GM12874 (cell line): ENCODE measurements at regions not wholly inside any gene's neighbourhood (a gene's known extent, or its start where the extent isn't known, plus 50 kb on each side); places are given as distances from the start of the nearest gene placed in this dataset.

Experiments used
- TF ChIP-seq, protein P1 (sequence below): IDR thresholded peaks from 2 replicates; pipeline ENCODE4 v1.5.1; 2011; ENCODE audit warnings: low read depth, mild to moderate bottlenecking, control low read depth, low read length, moderate library complexity; ENCODE audit not compliant: insufficient read depth

DNA sequence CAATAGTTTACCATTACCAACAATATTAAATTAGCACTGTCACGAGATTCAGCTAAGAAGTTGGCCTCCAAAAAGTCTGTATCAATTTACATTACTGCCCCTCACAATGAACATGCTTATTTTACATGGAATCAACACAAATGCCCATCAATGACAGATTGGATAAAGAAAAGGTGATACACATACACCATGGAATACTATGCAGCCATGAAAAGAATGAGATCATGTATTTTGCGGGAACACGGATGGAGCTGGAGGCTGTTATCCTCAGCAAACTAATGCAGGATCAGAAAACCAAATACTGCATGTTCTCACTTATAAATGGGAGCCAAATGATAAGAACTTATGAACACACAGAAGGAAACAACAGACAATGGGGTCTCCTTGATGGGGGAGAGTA, 211.8 kb upstream of the RREB1 start:
- TF ChIP-seq, protein P1, sequence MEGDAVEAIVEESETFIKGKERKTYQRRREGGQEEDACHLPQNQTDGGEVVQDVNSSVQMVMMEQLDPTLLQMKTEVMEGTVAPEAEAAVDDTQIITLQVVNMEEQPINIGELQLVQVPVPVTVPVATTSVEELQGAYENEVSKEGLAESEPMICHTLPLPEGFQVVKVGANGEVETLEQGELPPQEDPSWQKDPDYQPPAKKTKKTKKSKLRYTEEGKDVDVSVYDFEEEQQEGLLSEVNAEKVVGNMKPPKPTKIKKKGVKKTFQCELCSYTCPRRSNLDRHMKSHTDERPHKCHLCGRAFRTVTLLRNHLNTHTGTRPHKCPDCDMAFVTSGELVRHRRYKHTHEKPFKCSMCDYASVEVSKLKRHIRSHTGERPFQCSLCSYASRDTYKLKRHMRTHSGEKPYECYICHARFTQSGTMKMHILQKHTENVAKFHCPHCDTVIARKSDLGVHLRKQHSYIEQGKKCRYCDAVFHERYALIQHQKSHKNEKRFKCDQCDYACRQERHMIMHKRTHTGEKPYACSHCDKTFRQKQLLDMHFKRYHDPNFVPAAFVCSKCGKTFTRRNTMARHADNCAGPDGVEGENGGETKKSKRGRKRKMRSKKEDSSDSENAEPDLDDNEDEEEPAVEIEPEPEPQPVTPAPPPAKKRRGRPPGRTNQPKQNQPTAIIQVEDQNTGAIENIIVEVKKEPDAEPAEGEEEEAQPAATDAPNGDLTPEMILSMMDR = no peak

DNA sequence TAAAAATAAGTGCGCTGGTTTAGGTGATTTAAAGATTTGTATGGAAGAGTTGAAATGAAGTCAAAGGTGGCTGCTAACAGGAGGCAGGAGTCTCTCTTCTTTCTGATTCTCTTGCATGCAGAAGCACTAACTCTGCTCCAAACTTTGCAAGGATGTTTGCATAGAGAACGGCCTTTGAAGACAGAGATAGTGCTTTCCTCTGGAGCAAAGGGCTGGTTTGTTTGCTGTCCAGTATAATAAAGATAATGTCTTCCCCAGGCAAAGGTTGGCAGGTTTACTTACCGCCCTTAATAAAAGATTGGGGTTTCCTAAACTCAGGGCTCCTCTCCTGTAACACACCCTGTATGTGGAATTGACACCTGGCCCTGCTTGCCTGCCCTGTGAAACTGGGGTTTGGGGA, 210.6 kb upstream of the RREB1 start:
- TF ChIP-seq, protein P1 = no peak

DNA sequence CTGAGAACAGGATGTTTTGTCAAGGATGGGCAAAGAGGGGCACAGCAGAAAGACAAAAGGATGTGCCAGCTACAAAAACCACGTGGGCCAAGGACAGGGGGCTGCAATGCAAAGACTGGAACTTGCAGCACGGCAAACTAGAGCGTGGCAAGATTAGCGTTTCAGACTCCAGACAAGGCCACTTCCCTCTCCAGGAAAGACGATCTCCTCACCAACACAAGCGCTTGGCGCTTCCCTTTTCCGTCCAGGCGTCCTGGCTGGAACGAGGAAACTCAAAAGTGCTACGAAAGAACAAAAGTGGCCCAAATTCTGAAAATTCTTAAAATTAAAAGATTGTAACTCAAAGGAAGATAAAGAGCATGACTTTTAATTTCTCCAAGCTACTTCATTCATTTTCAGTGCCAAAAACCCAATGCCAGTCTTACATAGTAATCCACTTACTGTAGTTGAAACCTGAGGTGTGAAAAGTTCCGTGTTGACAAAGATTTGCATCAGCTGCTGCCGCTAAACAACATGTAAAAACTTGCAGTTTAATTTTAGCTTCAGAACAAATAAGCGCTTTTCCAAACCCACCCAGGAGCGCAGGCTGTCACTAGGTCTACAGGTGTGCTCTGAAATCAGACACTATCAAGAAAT, 207.1 kb upstream of the RREB1 start:
- TF ChIP-seq, protein P1 = no peak

DNA sequence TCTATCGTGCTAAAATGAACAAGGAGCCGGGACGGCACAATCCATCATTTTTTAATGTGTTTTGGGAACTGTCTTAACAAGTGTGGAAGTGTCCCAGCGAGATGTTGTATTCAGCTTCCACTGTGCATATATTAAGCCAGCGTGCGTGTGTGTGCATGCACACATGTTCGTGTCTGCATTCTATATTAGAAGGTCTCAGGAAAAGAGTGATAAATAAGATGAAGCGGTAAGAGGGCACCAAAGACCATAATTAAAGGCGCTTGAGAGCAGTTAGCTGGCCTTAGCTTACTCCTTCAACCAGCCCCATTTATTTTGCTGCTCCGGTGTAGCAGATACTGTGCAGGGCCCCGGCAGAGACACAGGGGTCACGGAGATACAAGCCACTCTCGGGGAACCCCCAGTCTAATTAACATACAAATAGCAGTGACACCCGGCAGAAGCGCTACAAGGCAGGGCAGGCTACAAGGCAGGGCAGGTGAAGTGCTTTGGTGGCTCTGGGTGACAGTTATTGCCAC, 206.5 kb upstream of the RREB1 start:
- TF ChIP-seq, protein P1 = no peak

DNA sequence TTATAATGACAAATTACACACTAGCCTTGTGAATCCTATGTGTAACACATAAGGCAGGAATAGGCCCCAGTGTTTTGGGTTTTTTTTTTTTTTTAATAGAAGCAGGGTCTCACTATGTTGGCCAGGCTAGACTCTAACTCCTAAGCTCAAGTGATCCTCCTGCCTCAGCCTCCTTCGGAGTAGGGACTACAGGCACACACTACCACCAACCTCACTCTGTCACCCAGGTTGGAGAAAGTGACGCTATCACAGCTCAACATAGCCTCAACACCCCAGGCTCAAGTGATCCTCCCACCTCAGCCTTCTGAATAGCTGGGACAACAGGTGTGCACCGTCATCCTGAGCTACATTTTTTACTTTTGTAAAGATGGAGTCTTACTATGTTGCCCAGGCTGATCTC, 205.8 kb upstream of the RREB1 start:
- TF ChIP-seq, protein P1 = no peak

DNA sequence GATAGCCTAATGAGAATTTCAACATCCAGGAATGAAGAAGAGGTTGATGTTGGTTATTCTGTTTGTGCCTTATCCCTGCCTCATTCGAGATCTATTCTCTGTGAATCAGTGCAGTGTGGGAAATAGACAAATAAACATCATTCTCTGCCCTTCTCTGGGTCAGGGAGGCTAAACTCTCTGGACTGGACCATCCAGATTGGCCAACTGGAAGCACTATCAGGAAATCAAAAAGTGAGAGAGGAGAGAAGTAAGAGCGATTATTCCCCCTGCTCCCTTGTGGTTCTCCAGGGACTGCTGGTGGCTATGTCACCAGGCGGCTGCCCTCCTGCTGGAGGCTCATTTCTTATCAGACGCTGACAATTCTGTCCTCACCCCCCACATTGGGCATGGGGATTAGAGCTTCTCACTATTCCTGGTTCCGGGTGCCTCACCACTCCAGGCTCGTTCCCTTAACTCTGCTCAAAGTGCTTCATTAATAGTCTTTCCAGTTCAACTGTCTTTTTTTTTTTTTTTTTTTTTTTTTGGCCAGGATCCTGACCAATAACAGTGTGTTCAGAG, 201.7 kb upstream of the RREB1 start:
- TF ChIP-seq, protein P1 = no peak

DNA sequence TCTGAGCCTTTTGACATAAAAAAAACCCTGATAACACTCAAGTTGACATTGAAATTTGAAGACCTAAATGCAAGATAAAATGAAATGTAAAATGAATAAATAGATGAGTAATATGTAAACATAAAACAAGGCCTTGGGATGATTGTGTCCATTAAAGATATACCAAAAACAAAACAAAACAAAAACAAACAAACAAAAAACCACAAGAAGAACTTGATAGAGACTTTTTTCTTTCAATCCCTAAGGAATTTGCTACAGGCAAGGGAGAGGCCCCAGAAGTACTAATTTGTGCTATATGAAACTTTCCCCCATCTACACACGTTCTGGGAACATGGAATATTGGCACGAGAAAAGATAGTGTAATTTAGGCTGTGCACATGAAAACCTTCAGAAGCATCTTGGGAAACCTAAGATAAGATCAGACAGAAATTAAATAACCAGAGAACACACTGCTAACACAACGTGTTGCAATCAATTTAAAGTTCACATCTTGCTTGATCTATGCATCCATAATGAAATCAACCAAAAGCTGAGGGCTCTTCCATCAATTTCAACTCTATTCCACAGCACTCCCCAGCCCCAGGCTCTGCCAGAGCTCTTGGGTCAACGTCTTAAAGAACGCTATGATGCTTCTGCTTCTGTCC, 201.1 kb upstream of the RREB1 start:
- TF ChIP-seq, protein P1 = no peak
